Calu3 (cell line): ENCODE measurements at regions not wholly inside any gene's neighbourhood (a gene's known extent, or its start where the extent isn't known, plus 50 kb on each side); places are given as distances from the start of the nearest gene placed in this dataset.

Experiments used
- BruUV-seq: library from RNA; stranded (reverse); fragments of 400-500 nt; replicated peaks from 2 replicates; lab custom pipeline; 2021; lab: Mats Ljungman, UMichigan
- CTCF ChIA-PET: fragments of 300-600 bp; sonication (Branson Sonifier 250); formaldehyde crosslinking; loops from one replicate; lab custom pipeline; 2022; ENCODE audit warnings: antibody characterized with exemption; lab: Charles Lee
- DNase-seq: peaks from one replicate; pipeline ENCODE4 v3.0.0; 2022
- H3K27ac Mint-ChIP-seq: one replicate; pipeline ENCODE4 v1.8.0; 2022; ENCODE audit warnings: mixed read lengths; ENCODE audit not compliant: unreplicated experiment
- H3K27me3 Mint-ChIP-seq: one replicate; pipeline ENCODE4 v1.8.0; 2022; ENCODE audit warnings: mixed read lengths; ENCODE audit not compliant: unreplicated experiment
- H3K36me3 Mint-ChIP-seq: one replicate; pipeline ENCODE4 v1.8.0; 2022; ENCODE audit warnings: mild to moderate bottlenecking, moderate library complexity, mixed read lengths; ENCODE audit not compliant: insufficient read depth, unreplicated experiment
- H3K4me1 Mint-ChIP-seq: one replicate; pipeline ENCODE4 v1.8.0; 2022; ENCODE audit warnings: mild to moderate bottlenecking, low read depth, mixed read lengths; ENCODE audit not compliant: unreplicated experiment
- H3K4me3 Mint-ChIP-seq: one replicate; pipeline ENCODE4 v1.8.0; 2022; ENCODE audit warnings: mild to moderate bottlenecking, low read depth, moderate library complexity, mixed read lengths; ENCODE audit not compliant: unreplicated experiment
- H3K9me3 Mint-ChIP-seq: one replicate; pipeline ENCODE4 v1.8.0; 2022; ENCODE audit warnings: low read depth, mixed read lengths; ENCODE audit not compliant: unreplicated experiment
- CTCF ChIP-seq: fragments of 200-600 bp; IDR thresholded peaks from one replicate; pipeline ENCODE4 v1.8.0; 2022; ENCODE audit warnings: antibody characterized with exemption; ENCODE audit not compliant: unreplicated experiment
- intact Hi-C: fragments of 100-400 bp; cut with micrococcal nuclease; formaldehyde crosslinking; loops from one replicate; pipeline ENCODE4 v1.10.0; 2022; ENCODE audit not compliant: unreplicated experiment

- TF ChIP-seq CTCF: no peak
- Mint-ChIP-seq H3K4me3 (no peak overlapping the region), H3K4me1 (no peaks in the 10 kb centered on the region), H3K9me3 (no peaks in the 10 kb centered on the region), H3K36me3 (no peaks in the 10 kb centered on the region), H3K27me3 (no peaks in the 10 kb centered on the region), H3K27ac (no peak overlapping the region)
- CTCF ChIA-PET: no interaction called here
- intact Hi-C loops: no loop called here
- DNase-seq: no peak
- no TSS peak for BruUV-seq
Measured at GRCh38 chr1:106120789-106121188, 935.7 kb upstream of the PRMT6 start.

DNA sequence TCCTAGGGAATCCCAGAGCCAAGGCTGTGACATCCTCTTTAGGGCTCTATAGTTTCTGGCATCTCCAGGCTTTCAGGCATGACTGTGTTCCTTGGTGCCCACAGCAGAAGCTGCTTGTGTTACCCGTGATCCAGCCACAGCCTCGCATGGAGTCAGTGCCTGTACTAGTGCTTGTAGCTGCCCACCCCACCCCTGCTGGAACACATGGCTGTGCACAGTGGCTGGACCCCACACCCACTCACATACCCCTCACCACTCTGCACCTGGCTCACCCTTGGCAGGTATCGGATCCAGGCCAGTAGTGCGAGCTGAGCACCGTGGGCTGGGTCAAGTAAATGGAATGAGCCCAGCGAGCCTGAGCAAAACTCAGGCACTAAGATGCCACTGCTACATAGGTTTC lies 934.7 kb upstream of the PRMT6 start:
- Mint-ChIP-seq H3K4me3 (no peak overlapping the region), H3K27me3 (no peaks in the 10 kb centered on the region), H3K36me3 (no peaks in the 10 kb centered on the region), H3K4me1 (no peaks in the 10 kb centered on the region), H3K9me3 (no peaks in the 10 kb centered on the region), H3K27ac (no peak overlapping the region)
- TF ChIP-seq CTCF: no peak
- BruUV-seq: no TSS peak
- DNase-seq: no peak
- intact Hi-C loops: no loop called here
- CTCF ChIA-PET: no interaction called here

GRCh38 chr1:106134561-106134960 lies 921.9 kb upstream of the PRMT6 start:
- no peak for DNase-seq
- intact Hi-C loops: no loop called here
- no TSS peak for BruUV-seq
- Mint-ChIP-seq H3K4me1 (no peaks in the 10 kb centered on the region), H3K27ac (no peak overlapping the region), H3K9me3 (peaks cover 9% of the 10 kb centered on the region), H3K27me3 (no peaks in the 10 kb centered on the region), H3K4me3 (no peak overlapping the region), H3K36me3 (no peaks in the 10 kb centered on the region)
- TF ChIP-seq CTCF: no peak
- CTCF ChIA-PET: no interaction called here

DNA sequence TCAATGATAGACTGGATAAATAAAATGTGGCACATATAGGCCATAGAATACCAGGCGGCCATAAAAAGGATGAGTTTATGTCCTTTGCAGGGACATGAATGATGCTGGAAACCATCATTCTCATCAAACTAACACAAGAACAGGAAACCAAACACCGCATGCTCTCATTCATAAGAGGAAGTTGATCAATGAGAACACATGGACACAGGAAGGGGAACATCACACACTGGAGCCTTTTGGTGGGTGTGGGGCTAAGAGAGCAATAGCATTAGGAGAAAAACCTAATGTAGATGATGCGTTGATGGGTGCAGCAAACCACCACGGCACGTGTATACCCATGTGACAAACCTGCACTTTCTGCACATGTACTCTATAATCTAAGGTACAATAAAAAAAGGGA lies 883.4 kb upstream of the PRMT6 start:
- Mint-ChIP-seq H3K36me3 (no peaks in the 10 kb centered on the region), H3K4me1 (no peaks in the 10 kb centered on the region), H3K4me3 (no peak overlapping the region), H3K27ac (no peak overlapping the region), H3K27me3 (no peaks in the 10 kb centered on the region), H3K9me3 (no peaks in the 10 kb centered on the region)
- CTCF ChIA-PET: no interaction called here
- TF ChIP-seq CTCF: no peak
- BruUV-seq: no TSS peak
- intact Hi-C loops: no loop called here
- no peak for DNase-seq
